Dermis blood vessel endothelial cell (primary cell): ENCODE measurements at regions not wholly inside any gene's neighbourhood (a gene's known extent, or its start where the extent isn't known, plus 50 kb on each side); places are given as distances from the start of the nearest gene placed in this dataset.
A peak's percentile ranks its signal among the peaks of the same experiment; 100 is the strongest.

Experiments
- DNase-seq: peaks from one replicate; pipeline ENCODE4 v3.0.0; 2010

- DNase-seq, result no peak
These were observed 107.8 kb downstream of the OGFRL1 start for GRCh38 chr6:71396410-71396801.

GRCh38 chr6:71399279-71399678, 110.7 kb downstream of the OGFRL1 start:
- no peak for DNase-seq

DNA sequence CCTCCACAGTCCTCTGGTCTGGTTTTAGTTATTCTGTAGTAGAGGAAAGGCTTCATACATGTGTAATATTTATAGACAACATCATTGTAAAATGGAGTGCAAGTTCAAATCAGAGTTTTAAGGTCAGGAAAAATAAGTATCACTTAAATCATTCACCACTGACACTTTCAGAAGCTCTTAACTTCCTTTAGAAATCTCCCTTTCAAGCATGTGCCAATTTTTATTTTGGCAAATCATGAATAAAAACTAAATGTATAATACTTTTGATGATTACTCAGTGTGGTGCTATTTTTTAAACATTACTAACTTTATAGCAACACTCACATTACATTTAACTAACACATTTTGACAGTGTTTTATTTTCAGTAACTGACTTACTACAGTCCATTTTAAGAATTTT, 112.2 kb downstream of the OGFRL1 start:
- DNase-seq, result peak; percentile 41

DNA sequence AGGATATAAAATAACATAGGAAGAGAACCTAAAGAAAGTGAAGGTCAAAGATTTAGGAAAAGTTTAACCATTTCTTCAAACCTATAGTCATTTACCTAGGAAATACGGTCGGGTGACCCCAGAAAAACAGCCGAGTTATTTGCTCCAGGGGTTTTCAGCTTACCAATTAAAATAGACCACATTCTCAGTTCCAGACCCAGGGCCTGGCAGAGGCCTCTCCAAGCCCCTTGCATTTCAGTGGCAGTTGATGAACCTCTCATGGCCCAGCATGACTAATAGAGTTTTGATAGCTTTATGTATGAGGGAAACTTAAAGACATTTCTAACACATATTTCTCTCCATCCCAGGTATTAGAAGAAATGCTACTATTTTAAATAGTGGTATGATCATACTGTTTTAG, 113.5 kb downstream of the OGFRL1 start:
- DNase-seq, result peak; percentile 37

- peak; percentile 45 for DNase-seq
These were observed 115.0 kb downstream of the OGFRL1 start for GRCh38 chr6:71403422-71404134.

- DNase-seq, result peak; percentile 91
These were observed 115.7 kb downstream of the OGFRL1 start for GRCh38 chr6:71404145-71404966.

DNA sequence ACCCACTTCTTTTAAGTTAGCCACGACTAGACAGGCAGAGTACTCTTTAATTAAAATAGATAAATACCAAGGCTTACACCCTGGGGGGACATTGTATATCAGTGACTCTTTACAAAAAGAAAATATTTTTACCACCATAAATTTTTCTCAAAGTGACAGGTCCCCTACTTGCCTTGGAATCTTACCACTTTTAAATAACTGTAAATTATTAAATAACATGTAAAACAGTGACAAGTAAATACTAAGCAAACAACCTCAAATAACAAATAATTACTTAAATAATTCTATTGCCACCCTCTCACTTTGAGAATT, 116.3 kb downstream of the OGFRL1 start:
- no peak for DNase-seq

DNA sequence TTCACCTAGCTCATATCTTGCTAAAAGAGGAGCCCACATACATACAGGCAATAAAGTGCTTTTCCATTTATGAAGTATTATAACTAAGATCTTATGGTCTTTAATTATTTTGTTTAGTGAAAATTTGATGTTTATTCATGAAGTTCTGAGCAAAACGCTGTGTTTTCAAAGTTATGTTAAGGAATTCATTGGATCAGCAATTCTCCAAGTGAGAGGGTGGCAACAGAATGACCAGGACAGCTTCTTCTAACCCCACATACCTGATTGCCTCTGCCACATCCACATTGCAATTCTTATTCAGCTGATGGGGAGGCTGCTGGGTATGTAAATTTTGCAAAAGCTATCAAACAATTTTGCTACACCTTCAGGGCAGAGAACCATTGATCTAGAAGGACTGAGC, 116.8 kb downstream of the OGFRL1 start:
- no peak for DNase-seq

GRCh38 chr6:71406865-71407860, 118.6 kb downstream of the OGFRL1 start:
- peak; percentile 58 for DNase-seq

DNA sequence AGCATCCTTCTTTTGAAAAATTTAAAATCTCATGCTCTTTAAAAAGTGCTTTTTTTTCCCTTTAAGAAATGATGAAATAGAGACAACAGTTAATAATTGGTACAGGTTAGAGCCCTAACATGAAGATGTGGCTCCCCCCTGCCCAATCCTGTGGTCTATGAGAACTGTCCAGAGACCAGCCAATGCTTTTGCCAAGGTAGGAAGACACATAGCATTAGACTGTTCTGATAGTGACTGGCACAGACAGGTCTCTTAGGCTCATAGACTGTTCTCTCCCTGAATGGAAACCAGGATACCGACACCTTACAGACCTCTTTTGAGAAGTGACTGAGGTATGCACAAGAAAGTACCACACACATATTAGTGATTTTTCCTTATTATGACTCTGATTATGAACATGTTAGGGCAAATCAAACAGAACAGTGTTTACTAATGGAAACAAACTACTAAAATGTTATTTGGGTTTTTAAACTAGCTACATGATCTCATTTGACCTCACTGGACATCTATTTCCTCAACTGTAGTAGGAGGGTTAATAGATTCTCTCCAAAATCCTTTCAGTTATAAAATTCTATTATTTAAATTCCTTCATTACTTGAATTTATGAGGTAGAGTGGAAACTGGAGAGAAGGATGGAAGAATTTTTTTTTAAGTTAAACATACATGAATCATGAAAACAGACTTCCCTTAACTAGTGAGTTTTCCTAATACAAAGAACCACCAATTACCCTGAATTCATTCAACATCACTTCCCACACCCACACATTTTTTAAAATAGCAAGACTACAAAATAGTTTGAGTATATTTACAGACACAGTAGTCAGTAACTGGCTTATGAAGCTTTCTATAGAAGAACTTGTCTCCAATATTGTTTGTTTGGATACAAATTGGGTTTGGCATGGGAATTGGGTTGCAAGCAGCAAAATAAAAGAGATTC, 120.4 kb downstream of the OGFRL1 start:
- DNase-seq, result peak; percentile 49

- DNase-seq, result no peak
These were observed 121.6 kb downstream of the OGFRL1 start for GRCh38 chr6:71410164-71410566.

DNA sequence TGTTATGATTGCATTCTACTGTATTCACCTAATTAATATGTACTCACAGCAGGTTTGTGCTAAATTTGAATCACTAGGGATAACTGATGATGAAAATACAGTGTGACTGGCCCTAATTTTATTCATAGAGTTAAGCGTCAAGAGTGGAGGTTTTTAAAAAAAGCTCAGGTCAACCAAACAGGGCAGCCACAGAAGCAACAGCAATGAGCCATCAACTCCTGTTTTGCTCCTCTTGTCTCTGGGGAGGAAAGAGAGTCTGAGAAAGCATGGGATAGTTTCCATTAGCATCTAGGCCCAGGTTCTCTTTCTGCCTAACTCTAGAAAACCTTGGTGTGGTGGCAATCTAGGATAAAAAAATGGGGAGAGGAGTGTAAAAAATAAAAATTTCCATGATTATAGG, 122.1 kb downstream of the OGFRL1 start:
- DNase-seq, result no peak

- DNase-seq, result no peak
These were observed 123.3 kb downstream of the OGFRL1 start for GRCh38 chr6:71411882-71412281.

DNA sequence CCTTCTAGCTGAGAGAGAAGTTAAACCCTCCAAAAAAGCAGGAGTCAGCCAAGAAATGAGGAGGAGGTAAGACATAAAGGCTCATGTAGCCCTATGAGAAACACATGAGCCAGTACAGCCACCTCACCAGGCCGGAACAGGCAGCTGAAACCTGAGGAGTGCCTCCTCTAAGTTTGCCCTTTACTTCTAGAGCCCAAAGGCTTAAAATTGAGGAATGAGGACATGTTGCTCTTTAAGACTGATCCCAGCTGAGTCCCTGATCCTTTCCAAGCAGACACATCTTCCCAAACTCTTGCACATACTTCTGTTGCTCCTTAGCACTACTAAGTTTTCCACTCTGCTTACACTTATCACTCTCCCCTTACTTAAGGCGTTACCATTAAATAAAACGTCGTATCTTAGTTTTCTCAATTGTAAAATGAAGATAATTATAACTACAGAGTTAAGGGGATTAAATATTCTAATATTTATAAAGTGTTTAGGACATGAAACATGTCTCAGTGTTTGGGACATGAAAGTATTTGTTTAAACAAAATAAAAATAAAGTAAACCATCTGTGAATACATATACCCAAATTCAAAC, 124.0 kb downstream of the OGFRL1 start:
- no peak for DNase-seq

- DNase-seq, result no peak
These were observed 125.9 kb downstream of the OGFRL1 start for GRCh38 chr6:71414486-71414885.

DNA sequence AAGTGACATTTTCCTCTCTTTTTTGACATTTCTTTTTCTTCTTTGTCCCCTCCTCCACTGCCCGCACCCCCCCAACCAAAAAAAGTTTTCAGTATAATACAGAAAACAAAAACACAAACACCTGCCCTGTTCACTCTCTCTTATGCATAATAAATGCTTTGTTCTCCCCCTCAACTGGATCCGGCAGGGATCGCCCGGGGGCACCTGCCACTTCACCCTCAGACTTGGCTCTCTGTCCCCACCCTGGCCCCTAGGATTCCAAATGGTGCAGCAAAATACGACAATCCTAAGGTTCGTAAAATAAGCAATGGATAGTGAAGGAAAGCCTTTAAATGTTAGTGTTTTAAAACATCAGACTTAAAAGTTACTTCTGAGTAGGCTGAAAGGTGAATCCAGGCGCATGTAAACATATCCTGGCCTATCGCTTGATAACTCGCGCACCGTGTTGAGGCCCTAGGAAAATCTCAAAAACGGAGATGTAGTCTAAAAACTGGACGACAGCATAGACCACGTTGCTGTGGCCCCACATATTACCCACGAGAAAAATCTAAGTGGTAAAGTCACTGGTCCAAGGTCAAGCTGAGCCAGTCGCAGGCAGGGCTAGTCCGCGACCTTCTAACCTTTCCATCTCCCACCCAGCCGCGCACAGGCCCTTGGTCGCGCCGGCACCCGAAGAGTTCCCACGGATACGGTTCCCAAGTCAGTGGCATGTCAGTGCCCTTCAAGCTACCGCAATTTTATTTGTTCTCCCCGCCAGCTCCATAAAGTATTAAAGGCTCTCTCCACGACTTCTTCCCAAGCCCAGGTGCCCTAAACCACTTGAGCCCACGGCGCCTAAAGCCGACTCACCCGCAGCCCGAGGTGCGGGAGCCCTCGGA, 130.8 kb downstream of the OGFRL1 start:
- DNase-seq, result peak; percentile 42

DNA sequence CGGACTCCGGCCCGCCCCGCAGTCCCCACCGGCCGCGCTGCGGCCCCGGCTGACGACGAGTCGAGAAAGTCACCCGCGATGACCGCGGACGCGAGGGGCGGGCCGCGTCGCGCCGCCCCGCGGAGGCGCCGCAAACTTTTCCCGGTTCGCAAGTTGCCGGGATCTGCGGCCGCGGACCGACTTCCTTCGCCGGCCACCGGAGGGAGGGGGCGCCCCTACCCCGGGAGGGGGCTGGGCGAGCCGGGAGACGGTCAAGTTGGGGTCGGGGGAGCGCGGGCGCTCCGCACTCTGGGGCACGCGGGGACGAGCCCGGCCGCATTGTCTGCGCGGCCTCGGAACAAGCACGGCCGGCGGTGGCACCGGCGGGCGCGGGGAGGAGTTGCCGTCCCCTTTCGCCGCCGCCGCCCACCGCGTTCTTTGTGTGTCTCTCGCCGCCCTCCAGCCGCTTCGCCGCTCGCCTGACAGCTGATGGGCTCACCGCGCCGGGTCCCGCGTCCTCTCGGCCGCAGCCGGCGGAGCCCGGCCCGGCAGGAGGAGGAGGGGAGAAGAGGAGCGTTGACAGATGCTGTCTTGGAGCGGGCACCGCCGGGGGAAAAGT, 131.6 kb downstream of the OGFRL1 start:
- peak; percentile 72 for DNase-seq

DNA sequence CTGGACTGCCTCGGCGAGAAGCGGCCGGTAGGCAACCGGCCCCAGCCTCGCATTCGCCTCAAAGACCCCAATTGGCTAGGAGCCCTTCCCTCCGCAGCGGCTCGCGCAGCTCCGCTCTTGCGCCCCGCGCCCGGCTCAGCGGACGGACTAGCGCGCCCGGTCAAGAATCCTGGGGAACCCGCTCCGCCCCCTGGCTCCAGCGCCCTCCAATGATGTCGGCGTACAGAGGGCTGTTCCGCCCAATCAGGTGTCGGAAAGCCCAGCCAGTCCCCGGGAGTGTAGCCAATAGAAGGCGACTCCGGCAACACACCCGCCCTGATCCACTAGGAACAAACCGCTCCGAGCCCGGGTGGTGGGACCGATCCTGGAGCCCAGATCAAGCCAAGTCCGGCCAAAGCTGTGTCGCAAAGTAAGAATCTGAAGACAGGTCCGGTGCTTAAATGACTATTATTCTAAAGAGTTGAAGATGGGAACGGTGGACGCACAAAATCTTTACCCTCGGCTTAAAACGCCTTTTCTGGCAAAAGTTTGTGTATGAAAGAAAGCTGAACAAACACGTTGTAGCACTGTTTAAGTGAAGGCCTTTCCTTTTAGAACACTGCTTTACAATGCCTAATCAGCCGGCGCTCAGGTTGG, 132.2 kb downstream of the OGFRL1 start:
- DNase-seq, result peak; percentile 98

- no peak for DNase-seq
These were observed 133.0 kb downstream of the OGFRL1 start for GRCh38 chr6:71421611-71422010.

DNA sequence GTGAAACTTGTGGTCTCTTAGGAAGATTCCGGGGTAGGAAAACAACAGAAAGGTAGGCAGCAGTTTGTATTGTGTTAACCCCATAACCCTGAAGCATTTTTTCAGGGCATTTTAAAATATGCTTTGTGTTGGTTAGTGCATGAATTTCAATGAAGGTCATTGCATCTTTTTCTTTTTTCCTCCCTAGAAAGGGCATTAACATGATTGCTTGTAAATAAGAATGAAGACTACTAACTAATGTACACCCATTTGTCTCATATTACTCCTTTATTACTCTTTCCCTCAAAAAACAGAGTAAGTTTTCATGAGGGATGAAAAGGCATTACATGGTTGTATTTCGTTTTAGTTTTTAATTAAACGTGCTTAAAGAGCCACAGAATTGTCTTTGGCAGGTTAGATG, 141.4 kb downstream of the OGFRL1 start:
- no peak for DNase-seq
